ENCODE measurements at regions not wholly inside any gene's neighbourhood (a gene's known extent, or its start where the extent isn't known, plus 50 kb on each side); places are given as distances from the start of the nearest gene placed in this dataset.

DNA sequence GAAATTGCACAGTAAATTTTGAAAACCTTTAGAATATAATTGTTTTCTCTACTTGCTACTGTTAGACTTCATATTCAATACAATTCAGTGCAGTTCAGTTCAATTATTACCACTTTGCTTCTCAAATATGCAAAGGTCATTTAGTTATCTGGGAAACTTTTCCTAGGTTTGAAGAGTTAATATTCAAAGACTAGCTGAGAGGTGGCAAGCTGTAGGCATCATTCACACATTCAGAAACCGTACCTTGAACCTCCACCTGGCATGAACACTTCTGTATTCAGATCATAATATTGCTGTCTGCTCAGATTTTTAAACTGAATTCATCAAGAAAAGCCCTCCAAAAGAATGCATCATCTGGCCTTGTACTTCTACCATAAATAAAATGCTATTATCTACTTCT, 162.1 kb upstream of the PCSK5 start:
- no peaks in the 10 kb centered on the region for H3K9me3 ChIP-seq (ENCODE audit: control insufficient read depth, low read length)
- no peaks in the 10 kb centered on the region for H3K36me3 ChIP-seq (ENCODE audit: control insufficient read depth, insufficient read depth, low read length)
- DNase-seq: no peak
- no peaks in the 10 kb centered on the region for H3K27me3 ChIP-seq (replicated peaks; ENCODE audit: control insufficient read depth, insufficient read depth, low read length, poor library complexity, severe bottlenecking)
- no peak overlapping the region for H3K4me3 ChIP-seq (ENCODE audit: insufficient read depth, low read depth, low read length, poor library complexity, severe bottlenecking)
- no peak overlapping the region for H3K27ac ChIP-seq (ENCODE audit: insufficient read depth, low read length, poor library complexity, severe bottlenecking)
- no peaks in the 10 kb centered on the region for H3K4me1 ChIP-seq (ENCODE audit: control insufficient read depth, insufficient read depth, low read length, poor library complexity, severe bottlenecking)

GRCh38 chr9:75734802-75735201, 155.7 kb upstream of the PCSK5 start:
- no peak for DNase-seq
- no peak overlapping the region for H3K4me3 ChIP-seq (ENCODE audit: insufficient read depth, low read depth, low read length, poor library complexity, severe bottlenecking)
- H3K27ac ChIP-seq (ENCODE audit: insufficient read depth, low read length, poor library complexity, severe bottlenecking): no peak overlapping the region
- H3K36me3 ChIP-seq (ENCODE audit: control insufficient read depth, insufficient read depth, low read length): no peaks in the 10 kb centered on the region
- no peaks in the 10 kb centered on the region for H3K27me3 ChIP-seq (replicated peaks; ENCODE audit: control insufficient read depth, insufficient read depth, low read length, poor library complexity, severe bottlenecking)
- H3K4me1 ChIP-seq (ENCODE audit: control insufficient read depth, insufficient read depth, low read length, poor library complexity, severe bottlenecking): no peaks in the 10 kb centered on the region
- no peaks in the 10 kb centered on the region for H3K9me3 ChIP-seq (ENCODE audit: control insufficient read depth, low read length)

DNA sequence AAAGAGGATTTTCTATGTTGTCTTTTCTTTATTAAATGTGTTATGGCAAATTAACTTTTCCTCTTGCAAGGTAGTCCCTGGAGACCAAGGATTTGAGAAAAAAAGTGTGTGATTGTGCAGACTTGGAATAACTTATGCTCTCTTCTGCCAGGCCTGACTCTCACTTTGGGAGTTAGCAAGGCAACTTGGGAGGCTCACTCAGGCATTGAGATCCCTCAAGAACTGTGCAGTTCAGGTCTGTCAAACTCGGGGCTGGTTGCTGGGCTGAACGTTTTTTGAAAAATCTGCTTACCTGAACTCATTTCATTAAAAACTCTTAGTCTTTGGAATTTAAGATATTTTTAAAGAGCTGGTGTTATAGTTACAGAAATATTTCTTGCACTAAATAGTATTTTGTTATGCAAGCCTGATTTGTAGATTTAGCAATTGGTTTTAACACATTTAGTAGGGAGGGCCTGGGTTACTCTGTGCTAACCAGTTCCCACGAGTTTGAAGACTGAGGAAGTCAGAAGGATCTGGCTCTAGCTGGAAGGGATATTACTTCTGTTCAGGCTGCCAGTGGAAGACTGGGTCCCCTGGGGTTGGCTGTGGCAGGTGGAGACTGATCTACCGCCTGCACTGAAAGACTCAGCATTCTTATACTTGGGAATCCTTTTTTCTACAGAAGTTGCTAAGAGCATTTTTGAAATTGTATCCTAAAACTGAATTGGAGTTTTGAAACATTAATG, 150.4 kb upstream of the PCSK5 start:
- Histone ChIP-seq H3K27ac (ENCODE audit: insufficient read depth, low read length, poor library complexity, severe bottlenecking) (no peak overlapping the region), H3K4me1 (ENCODE audit: control insufficient read depth, insufficient read depth, low read length, poor library complexity, severe bottlenecking) (no peaks in the 10 kb centered on the region)
- DNase-seq: no peak

DNA sequence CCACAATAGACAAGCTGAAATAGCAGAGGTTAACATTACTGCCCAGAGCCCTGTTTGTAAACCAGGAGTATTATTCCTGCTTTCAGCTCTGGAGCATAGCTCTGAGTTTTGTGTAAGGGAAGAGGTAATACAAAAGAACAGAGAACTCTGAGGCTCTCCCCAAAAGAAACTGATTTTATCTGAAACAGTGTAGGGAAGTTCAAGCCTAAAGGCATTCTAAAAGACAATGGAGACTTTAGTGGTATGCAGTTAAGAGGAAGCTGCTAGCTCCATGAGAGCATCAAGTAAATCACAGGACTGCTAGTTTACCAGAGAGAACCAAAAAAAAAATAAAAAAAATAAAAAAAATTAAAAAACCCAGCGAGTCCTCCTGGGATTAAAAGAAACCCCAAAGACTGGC, 146.6 kb upstream of the PCSK5 start:
- H3K36me3 ChIP-seq (ENCODE audit: control insufficient read depth, insufficient read depth, low read length): no peaks in the 10 kb centered on the region
- no peak overlapping the region for H3K27ac ChIP-seq (ENCODE audit: insufficient read depth, low read length, poor library complexity, severe bottlenecking)
- H3K4me3 ChIP-seq (ENCODE audit: insufficient read depth, low read depth, low read length, poor library complexity, severe bottlenecking): no peak overlapping the region
- H3K9me3 ChIP-seq (ENCODE audit: control insufficient read depth, low read length): no peaks in the 10 kb centered on the region
- no peaks in the 10 kb centered on the region for H3K4me1 ChIP-seq (ENCODE audit: control insufficient read depth, insufficient read depth, low read length, poor library complexity, severe bottlenecking)
- no peak for DNase-seq
- no peaks in the 10 kb centered on the region for H3K27me3 ChIP-seq (replicated peaks; ENCODE audit: control insufficient read depth, insufficient read depth, low read length, poor library complexity, severe bottlenecking)

More for the DNA sequence above, 150.4 kb upstream of the PCSK5 start:
- H3K27me3 ChIP-seq (replicated peaks; ENCODE audit: control insufficient read depth, insufficient read depth, low read length, poor library complexity, severe bottlenecking): no peaks in the 10 kb centered on the region
- H3K9me3 ChIP-seq (ENCODE audit: control insufficient read depth, low read length): no peaks in the 10 kb centered on the region
- H3K4me3 ChIP-seq (ENCODE audit: insufficient read depth, low read depth, low read length, poor library complexity, severe bottlenecking): no peak overlapping the region
- H3K36me3 ChIP-seq (ENCODE audit: control insufficient read depth, insufficient read depth, low read length): no peaks in the 10 kb centered on the region

DNA sequence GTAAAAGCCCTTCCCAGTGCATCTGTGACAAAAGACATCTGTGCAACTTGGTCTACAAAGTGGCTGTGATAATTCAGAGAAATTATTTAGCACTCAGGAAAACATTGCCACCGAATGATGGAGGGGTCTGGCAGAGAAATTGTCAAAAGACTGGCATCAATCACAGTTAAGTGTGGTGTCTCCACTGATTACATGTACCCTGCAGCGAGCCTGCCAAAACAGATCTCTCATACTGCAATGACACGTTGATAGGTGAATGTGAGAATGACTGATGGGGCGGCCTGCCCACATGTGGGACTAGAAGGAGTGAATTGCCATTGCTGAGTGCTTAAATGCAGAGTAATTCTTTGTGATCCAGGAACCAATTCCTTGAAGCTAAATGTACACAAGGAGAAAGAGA, 136.4 kb upstream of the PCSK5 start:
- Histone ChIP-seq H3K9me3 (ENCODE audit: control insufficient read depth, low read length) (no peaks in the 10 kb centered on the region), H3K4me1 (ENCODE audit: control insufficient read depth, insufficient read depth, low read length, poor library complexity, severe bottlenecking) (no peaks in the 10 kb centered on the region), H3K4me3 (ENCODE audit: insufficient read depth, low read depth, low read length, poor library complexity, severe bottlenecking) (no peak overlapping the region), H3K36me3 (ENCODE audit: control insufficient read depth, insufficient read depth, low read length) (no peaks in the 10 kb centered on the region), H3K27me3 (replicated peaks; ENCODE audit: control insufficient read depth, insufficient read depth, low read length, poor library complexity, severe bottlenecking) (no peaks in the 10 kb centered on the region), H3K27ac (ENCODE audit: insufficient read depth, low read length, poor library complexity, severe bottlenecking) (no peak overlapping the region)
- no peak for DNase-seq

- no peak overlapping the region for H3K27ac ChIP-seq (ENCODE audit: insufficient read depth, low read length, poor library complexity, severe bottlenecking)
- no peaks in the 10 kb centered on the region for H3K4me1 ChIP-seq (ENCODE audit: control insufficient read depth, insufficient read depth, low read length, poor library complexity, severe bottlenecking)
- no peaks in the 10 kb centered on the region for H3K27me3 ChIP-seq (replicated peaks; ENCODE audit: control insufficient read depth, insufficient read depth, low read length, poor library complexity, severe bottlenecking)
- H3K9me3 ChIP-seq (ENCODE audit: control insufficient read depth, low read length): no peaks in the 10 kb centered on the region
- no peaks in the 10 kb centered on the region for H3K36me3 ChIP-seq (ENCODE audit: control insufficient read depth, insufficient read depth, low read length)
- DNase-seq: no peak
- H3K4me3 ChIP-seq (ENCODE audit: insufficient read depth, low read depth, low read length, poor library complexity, severe bottlenecking): no peak overlapping the region
These were observed 115.3 kb upstream of the PCSK5 start for GRCh38 chr9:75775166-75775565.

DNA sequence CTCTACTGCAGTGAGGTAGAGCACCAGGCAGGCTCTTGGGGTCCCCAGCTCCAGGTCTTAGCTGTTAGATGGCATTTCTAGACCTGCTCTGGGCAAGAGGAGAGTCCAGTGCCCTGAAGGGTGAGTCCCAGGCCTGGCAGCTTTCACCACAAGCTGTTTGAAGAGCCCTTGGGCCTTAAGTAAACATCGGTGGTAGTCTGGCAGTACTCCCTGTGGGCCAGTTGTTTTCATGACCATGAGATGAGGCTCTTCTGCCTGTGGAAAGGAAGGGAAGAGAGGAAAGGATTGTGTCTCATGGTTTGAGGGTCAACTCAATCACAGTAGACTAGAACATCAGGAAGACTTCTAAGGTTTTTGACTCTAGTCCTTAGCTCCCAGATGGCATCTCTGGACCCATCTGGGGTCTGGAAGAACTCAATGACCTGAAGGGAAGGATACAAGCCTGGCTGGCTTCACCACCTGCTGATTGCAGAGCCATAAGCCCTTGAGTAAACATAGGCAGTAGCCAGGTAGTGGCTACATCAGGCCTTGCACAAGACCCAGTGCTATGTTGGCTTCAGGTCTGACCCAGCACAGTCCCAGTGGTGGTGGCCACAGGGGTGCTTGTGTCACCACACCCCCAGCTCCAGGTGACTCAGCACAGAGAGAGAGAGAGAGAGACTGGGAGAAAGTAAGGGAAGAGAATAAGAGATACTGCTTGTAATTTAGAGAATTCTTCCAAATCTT, 114.3 kb upstream of the PCSK5 start:
- no peak for DNase-seq
- Histone ChIP-seq H3K4me1 (ENCODE audit: control insufficient read depth, insufficient read depth, low read length, poor library complexity, severe bottlenecking) (no peaks in the 10 kb centered on the region), H3K9me3 (ENCODE audit: control insufficient read depth, low read length) (no peaks in the 10 kb centered on the region), H3K4me3 (ENCODE audit: insufficient read depth, low read depth, low read length, poor library complexity, severe bottlenecking) (no peak overlapping the region), H3K27me3 (replicated peaks; ENCODE audit: control insufficient read depth, insufficient read depth, low read length, poor library complexity, severe bottlenecking) (no peaks in the 10 kb centered on the region), H3K36me3 (ENCODE audit: control insufficient read depth, insufficient read depth, low read length) (no peaks in the 10 kb centered on the region), H3K27ac (ENCODE audit: insufficient read depth, low read length, poor library complexity, severe bottlenecking) (no peak overlapping the region)

DNA sequence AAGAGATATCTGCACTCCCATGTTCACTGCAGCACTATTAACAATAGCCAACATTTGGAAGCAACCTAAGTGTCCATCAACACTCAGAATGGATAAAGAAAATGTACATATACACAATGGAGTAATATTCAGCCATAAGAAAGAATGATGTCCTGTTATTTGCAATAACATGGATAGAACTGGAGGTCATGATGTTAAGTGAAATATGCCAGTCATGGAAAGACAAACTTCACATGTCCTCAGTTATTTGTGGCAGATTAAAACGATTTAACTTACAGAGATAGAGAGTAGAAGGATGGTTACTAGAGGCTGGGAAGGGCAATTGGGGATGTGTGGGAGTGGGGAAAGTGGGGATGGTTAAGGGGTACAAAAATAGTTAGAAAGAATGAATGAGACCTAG, 110.3 kb upstream of the PCSK5 start:
- no peak overlapping the region for H3K27ac ChIP-seq (ENCODE audit: insufficient read depth, low read length, poor library complexity, severe bottlenecking)
- no peaks in the 10 kb centered on the region for H3K27me3 ChIP-seq (replicated peaks; ENCODE audit: control insufficient read depth, insufficient read depth, low read length, poor library complexity, severe bottlenecking)
- no peak overlapping the region for H3K4me3 ChIP-seq (ENCODE audit: insufficient read depth, low read depth, low read length, poor library complexity, severe bottlenecking)
- no peaks in the 10 kb centered on the region for H3K4me1 ChIP-seq (ENCODE audit: control insufficient read depth, insufficient read depth, low read length, poor library complexity, severe bottlenecking)
- DNase-seq: no peak
- H3K9me3 ChIP-seq (ENCODE audit: control insufficient read depth, low read length): no peaks in the 10 kb centered on the region
- H3K36me3 ChIP-seq (ENCODE audit: control insufficient read depth, insufficient read depth, low read length): no peaks in the 10 kb centered on the region

DNA sequence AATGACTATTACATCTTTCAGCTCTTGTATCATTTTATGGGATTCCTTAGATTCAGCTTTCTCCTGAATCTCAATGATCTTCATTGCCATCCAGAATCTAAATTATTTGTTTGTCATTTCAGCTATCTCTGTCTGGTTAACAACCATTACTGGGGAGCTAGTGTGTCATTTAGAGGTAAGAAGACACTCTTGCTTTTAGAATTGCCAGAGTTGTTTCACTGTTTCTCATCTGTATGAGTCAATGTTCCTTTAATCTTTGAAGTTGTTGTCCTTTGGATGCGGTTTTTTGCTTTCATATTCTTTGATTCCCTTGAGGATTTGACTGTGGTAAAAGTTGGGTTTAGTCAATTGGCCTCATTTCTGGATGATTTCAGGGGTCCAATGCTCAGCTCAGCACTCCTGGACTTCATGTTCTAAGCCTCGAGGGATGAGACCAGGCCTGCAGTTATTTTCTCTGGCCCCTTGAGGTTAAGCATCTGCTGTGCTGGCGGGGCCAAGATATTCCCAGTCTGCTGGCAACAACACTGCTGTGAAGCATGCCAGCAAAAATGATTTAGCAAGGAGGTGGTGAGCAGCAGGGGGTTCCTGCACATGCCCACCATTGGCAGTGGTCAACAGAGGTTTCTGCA, 102.4 kb upstream of the PCSK5 start:
- H3K4me3 ChIP-seq (ENCODE audit: insufficient read depth, low read depth, low read length, poor library complexity, severe bottlenecking): no peak overlapping the region
- H3K27ac ChIP-seq (ENCODE audit: insufficient read depth, low read length, poor library complexity, severe bottlenecking): no peak overlapping the region
- H3K36me3 ChIP-seq (ENCODE audit: control insufficient read depth, insufficient read depth, low read length): no peaks in the 10 kb centered on the region
- H3K27me3 ChIP-seq (replicated peaks; ENCODE audit: control insufficient read depth, insufficient read depth, low read length, poor library complexity, severe bottlenecking): no peaks in the 10 kb centered on the region
- H3K9me3 ChIP-seq (ENCODE audit: control insufficient read depth, low read length): no peaks in the 10 kb centered on the region
- H3K4me1 ChIP-seq (ENCODE audit: control insufficient read depth, insufficient read depth, low read length, poor library complexity, severe bottlenecking): no peaks in the 10 kb centered on the region
- no peak for DNase-seq

DNA sequence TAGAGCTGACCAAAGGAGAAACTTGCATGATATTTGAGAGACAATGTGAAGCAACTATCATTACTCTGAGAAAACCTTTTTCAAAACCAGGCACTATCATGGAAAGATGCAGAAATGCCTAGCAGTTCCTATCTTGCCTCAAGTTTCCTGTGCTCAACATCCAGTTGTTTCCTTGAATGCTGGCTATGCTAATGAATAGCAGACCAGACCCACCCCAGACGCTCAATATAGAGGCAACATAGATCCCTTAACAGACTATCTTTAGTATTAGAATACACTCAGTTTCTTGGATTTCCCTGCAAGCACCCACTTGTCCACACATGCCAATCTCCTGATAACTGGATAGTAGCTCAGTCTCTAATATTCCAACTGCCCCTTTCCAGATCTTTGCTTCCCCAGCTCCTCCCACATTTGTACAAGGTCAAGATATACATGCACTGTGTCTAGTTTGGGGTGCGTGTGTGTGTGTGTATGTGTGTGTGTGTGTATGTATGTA, 93.3 kb upstream of the PCSK5 start:
- Histone ChIP-seq H3K36me3 (ENCODE audit: control insufficient read depth, insufficient read depth, low read length) (no peaks in the 10 kb centered on the region), H3K4me1 (ENCODE audit: control insufficient read depth, insufficient read depth, low read length, poor library complexity, severe bottlenecking) (no peaks in the 10 kb centered on the region), H3K27me3 (replicated peaks; ENCODE audit: control insufficient read depth, insufficient read depth, low read length, poor library complexity, severe bottlenecking) (no peaks in the 10 kb centered on the region), H3K27ac (ENCODE audit: insufficient read depth, low read length, poor library complexity, severe bottlenecking) (no peak overlapping the region), H3K4me3 (ENCODE audit: insufficient read depth, low read depth, low read length, poor library complexity, severe bottlenecking) (no peak overlapping the region), H3K9me3 (ENCODE audit: control insufficient read depth, low read length) (no peaks in the 10 kb centered on the region)
- DNase-seq: no peak

All from effector memory CD4-positive, alpha-beta T cell (primary cell).